Stimulated activated CD4-positive, alpha-beta T cell treated with anti-CD3 and anti-CD28 coated beads, Interleukin-15, amount 100 ng/mL, for 24 hours (primary cell): ENCODE measurements at regions not wholly inside any gene's neighbourhood (a gene's known extent, or its start where the extent isn't known, plus 50 kb on each side); places are given as distances from the start of the nearest gene placed in this dataset.
A peak's percentile ranks its signal among the peaks of the same experiment; 100 is the strongest.
"Not testable (repeated sequence)": the region's sequence is repeated elsewhere in the genome, so short reads cannot be mapped to it uniquely, and the experiment has no call there.

Experiments
- DNase-seq: peaks from one replicate; pipeline ENCODE4 v3.0.0-alpha.2; 2020

DNA sequence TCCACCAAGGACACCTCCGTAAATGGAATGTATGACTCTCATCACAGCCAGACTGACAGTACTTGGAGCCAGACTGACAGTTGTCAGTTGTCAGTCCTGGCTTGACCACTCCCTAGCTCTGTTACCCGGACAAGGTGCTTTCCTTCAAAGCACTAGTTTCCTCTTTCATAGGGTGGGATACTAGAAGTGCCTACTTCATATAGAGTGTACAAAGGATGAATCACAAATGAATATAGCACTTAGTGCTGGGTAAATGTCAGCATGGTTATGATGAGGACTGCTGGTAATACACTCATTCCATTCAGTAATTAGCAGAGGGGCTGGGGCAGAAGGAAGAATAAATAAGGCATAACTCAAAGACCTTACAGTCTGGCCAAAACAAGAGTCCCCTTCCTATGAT lies 91.4 kb downstream of the ARL4C start:
- DNase-seq = no peak

DNA sequence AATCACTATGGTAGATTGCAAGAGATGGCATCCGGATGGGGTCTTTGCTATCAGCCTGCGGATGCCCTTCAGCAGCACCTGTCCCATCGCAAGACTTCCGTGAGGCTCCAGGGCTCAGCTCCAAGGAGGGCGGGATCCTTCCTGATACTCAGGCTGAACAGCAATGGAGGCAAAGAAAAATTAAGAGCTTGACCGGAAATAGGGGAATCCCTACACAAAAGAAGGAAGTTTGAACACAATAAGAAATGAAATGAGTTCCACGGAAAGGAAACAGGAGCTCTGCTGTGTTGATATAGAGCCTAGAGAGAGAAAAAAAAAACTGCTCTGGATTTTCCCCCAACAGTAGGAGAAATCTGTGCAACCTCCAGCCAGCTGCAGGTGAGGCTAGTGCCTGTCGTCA lies 91.9 kb downstream of the ARL4C start:
- no peak for DNase-seq

DNA sequence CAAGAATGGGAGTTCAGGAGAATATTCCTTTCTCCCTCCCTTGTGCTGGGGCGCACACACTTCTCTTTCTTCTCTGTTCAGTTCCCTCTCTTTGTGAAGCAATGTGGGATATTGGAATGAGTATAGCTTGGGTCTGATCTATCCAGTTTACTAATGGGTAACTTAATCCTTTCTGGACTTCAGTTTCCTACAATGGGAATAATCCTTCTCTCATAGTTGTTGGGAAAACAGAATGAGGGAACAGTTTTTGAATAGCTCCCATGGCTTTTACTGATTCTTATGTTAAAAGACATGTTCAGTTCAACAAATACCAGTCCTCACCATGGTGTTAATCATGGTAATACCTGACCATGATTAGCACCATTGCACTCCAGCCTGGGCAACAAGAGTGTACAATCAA lies 93.1 kb downstream of the ARL4C start:
- DNase-seq = no peak

DNA sequence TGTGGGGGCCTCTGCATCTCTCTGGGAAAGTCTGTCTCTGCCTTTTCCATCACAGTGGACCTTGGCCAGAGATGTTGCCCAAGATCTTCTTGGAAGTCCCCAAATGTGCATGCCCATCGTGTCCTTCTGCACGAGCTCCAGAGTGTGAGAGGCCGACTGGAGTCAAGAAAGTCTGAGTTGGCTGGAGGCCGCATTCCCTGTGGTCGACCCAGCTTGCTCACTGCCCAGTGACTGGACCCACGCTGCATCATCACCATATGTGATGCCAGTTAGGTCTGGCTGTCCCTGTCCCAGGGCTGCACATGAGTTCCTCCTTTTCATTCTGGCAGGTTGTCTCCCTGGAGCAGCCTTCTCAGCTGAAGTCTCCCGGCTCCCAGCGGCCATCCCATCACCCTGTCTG lies 93.8 kb downstream of the ARL4C start:
- no peak for DNase-seq

DNA sequence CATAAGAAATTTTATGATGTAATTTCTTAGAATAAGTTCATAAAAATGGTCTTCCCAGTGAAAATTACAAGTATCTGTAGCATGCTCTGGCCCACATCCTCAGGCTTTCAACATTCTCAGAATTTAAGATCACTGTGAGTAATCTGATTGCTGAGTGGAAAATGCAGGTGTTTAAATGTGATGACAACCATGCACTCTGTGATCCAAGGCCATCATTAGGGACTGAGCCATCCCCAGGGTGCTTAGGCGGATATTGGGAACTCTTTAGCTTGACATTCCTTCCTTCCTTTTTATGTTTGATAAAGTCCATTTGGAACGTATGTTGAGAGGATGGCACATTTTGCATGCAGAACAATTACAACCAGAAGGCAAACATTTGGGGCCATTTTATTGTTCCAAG lies 95.5 kb downstream of the ARL4C start:
- DNase-seq = no peak

DNA sequence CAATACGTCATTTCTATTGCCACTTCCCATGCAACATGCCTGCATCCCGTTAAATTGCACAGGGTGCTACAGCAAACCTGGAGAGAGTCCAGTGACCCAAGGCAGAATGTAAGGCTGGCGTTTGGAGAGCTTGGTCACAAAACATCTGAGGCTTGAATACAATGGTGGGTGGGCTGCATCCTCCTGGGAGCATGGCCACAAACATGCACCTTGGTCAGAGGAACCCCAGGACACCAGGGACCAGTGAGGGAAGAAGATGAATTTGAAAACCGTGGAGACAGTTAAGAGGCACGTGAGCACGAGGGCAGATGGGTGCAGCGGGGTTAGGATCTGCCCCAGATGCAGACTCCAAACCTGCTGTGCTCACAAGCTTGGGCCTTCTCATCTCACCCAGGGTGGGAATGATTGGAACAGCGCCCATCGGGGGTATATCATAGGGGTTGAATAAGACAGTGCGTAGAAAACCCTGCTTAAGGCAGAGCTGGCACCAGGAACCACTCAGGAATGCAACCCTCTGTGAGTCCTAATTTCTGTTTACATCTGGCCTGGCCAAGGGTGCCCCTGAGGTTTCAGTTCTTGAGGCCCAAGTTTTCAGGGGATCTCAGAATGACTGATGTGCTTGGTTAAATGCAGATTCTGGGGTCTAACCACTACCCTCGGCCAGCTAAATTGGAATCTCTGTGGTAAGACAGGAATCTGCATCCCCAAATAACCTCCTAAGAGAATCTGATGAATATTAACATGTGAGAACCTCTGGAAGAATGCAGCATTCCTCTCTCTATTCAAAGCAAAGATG lies 97.2 kb downstream of the ARL4C start:
- DNase-seq = no peak

DNA sequence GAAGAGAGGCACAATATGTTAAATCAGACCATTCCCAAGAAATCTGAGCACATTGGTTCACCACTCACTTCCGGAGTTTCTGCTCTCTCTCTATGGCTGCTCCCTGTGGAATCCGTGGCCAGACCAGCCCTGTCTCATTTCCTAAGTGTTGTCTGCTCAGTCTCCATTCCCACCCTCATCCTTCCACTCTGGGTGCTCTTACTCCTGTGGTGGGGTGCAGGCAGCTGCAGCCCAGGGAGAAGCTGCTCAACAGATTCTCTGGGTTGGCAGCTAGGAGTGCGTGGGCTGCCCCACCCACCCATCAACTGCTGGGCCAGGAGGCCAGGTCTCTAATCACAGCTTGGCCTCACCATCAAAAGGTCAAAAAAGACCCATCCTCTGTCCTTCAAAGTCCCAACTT lies 98.3 kb downstream of the ARL4C start:
- DNase-seq = no peak

DNA sequence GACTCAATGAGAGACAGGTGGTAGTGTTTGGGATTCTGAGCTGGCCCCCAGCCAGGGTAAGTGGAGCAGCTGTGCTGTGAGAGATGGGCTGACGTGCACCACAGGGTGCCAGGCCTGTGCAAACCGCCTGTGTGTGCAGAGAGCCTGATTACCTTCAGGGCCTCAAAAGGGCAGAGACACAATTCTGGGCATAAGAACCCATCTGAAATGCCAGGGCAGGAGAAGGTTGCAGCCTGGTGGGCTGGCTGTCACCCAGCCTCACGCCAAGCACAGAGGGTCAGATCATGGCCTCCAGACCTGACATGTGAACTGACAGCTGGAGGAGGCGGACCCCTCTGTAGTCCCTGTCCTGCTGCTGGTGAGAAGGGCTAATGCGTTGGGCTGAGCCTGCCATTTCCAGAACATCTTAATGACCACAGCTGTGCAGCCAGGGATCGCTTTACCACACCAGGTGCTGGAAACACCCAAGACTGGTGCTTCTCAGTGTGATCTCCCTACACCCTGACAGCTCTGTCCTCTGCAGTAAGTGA lies 100.9 kb downstream of the ARL4C start:
- DNase-seq = no peak

DNA sequence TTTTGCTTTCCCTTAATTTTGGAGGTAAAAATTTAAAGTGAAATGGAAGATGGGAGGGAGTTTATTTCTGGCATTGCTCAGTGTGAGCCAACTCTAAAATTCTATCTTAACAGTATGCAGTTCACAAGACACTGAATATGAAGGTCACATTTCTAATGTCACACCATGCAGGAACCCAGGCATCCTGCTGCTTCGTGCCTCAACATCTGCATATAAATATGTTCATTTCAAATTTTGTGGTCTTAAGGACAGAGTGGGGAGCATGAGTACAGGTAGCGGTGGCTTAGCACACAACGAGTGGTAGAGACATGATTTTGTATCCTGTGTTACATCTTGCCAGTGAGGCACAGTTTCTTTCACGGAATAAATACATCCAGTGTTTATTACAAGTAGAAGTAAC lies 102.4 kb downstream of the ARL4C start:
- DNase-seq = no peak

DNA sequence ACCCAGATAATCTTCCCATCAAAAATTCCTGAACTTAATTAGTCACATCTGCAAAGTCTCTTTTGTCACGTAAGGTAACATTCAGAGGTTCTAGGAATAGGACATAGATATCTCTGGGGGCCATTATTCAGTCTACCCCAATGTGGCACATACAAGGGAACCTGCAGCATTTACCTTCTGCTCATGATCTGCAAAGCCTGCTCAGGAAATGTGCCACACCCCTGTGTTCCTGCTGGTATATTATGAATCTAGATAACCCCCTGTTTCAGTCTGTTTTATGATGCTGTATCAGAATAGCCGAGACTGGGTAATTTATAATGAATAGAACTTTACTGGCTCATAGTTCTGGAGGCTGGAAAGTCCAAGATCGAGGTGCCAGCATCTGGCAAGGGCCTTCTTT lies 103.5 kb downstream of the ARL4C start:
- DNase-seq = no peak

DNA sequence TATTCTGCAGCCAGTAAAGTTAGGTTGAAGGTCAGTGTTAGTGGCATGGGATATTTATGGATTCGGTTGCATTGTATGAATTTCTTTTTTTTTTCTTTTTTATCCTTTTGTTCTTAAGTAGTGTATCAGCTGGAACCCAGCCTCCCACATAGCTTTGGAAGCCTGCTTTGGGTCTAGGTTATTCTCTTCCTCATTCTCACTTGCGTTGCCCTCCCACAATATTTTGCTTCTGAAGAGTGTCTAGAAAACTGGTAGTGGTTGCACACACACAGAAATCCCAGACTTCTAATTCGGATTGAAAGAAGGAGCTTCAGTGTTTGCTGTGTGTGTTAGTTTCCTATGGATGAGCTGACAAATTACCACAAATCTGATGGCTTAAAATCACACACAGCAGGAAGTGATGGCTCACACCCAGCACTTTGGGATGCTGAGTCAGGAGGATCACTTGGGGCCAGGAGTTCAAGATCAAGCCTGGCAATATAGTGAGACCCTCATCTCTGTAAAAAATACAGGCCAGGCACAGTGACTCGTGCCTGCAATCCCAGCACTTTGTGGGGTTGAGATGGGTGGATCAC lies 104.8 kb downstream of the ARL4C start:
- DNase-seq = no peak

DNA sequence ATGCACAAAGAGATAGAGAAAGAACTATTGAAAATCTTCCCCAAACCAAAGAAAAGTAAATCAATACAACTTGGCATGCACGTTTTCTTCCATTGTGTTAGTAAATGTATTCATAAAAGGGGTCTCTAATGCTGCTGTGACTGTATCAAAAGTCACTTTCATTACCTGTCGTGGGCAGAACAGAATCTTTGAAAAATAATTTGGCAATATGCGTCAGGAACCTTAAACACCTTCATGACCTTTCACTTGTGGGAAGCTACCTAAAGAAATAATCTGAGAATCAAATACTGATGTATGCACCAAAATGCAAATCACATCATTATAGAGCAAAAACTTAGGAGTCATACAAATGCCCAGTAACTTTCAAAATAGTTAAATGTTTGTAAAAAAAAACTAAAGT lies 105.3 kb downstream of the ARL4C start:
- DNase-seq = no peak

DNA sequence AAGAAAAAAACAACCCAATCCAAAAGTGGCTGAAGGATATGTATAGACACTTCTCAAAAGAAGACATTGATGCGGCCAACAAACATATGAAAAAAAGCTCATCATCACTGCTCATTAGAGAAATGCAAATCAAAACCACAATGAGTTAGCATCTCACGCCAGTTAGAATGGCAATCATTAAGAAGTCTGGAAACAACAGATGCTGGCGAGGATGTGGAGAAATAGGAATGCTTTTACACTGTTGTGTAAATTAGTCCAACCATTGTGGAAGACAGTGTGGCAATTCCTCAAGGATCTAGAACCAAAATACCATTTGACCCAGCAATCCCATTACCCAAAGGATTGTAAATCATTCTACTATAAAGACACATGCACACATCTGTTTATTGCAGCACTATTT lies 107.2 kb downstream of the ARL4C start:
- DNase-seq = not testable (repeated sequence)

DNA sequence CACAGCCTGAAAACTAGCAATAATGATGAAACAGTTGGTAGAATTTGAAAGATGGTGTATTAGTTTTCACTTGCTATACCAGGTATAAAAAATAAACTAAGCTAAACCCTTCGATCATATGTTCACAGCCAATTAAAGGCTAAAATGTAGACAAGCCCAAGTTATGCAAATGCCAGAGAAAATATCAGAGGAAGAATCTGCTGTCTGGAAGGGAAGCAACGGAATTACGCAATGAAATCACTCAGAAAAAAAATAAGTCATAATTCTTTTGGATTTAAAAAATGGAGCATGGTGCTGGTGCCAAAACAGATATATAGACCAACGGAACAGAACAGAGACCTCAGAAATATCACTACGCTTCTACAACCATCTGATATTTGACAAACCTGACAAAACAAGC lies 108.3 kb downstream of the ARL4C start:
- DNase-seq = no peak

DNA sequence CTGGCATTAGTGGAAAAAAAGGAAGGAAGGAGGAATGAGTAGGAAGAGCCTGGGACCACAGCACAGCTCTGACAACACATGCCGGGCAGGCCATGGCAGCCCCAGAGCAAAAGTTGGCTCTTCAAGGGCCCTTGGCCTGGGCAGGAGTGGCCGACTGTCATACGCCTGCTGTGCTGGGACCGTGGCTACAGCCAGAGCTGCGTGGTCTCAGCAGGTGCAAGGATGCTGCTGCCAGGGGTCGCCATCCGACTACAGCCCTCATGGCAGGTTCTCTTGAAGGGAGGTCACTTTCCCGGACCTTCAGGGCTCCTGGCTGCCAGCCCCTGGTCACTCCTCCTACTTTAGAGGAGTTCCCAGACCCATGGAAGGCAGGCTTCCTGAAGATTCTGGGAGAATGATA lies 109.9 kb downstream of the ARL4C start:
- no peak for DNase-seq

DNA sequence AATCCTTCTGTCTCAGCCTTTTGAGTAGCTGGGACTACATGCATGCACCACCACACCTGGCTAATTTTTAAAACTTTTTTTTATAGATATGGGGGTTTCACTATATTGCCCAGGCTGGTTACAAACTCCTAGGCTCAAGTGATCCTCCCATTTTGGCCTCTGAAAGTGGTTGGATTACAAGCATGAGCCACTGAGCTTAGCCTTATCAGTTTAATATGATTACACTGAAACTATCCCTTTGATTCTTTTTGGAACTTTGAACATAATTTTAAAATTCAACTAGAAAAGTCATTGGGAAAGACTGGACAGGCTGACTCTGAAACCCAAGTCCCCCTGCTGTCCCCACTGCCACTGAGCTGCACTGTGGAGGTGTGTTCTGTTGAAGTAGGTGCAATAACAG lies 114.8 kb downstream of the ARL4C start:
- DNase-seq = no peak

DNA sequence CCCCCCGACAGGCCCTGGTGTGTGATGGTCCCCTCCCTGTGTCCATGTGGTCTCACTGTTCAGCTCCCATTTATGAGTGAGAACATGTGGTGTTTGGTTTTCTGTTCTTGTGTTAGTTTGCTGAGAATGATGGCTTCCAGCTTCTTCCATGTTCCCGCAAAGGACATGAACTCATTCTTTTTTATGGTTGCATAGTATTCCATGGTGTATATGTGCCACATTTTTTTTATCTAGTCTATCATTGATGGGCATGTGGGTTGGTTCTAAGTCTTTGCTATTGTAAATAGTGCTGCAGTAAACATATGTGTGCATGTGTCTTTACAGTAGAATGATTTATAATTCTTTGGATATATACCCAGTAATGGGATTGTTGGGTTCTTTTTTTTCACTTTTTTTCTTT lies 117.9 kb downstream of the ARL4C start:
- DNase-seq = not testable (repeated sequence)

DNA sequence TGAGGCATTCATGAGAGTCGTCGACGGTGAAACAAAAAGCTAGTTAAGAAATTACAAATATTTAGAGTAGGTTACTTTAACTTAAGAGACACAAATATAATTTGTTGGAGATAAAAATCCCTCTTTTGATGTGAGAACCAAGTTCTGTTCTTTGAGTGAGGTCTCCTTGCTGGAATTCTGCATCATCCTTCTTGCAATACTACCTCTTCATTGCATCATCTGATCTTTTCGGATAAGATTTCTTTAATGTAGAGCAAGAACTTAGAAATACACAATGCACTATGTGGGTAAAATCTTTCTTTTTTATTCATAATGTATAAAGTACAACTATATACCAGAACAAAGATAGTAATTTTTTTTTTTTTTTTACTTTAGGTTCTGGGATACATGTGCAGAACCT lies 118.4 kb downstream of the ARL4C start:
- DNase-seq = no peak

DNA sequence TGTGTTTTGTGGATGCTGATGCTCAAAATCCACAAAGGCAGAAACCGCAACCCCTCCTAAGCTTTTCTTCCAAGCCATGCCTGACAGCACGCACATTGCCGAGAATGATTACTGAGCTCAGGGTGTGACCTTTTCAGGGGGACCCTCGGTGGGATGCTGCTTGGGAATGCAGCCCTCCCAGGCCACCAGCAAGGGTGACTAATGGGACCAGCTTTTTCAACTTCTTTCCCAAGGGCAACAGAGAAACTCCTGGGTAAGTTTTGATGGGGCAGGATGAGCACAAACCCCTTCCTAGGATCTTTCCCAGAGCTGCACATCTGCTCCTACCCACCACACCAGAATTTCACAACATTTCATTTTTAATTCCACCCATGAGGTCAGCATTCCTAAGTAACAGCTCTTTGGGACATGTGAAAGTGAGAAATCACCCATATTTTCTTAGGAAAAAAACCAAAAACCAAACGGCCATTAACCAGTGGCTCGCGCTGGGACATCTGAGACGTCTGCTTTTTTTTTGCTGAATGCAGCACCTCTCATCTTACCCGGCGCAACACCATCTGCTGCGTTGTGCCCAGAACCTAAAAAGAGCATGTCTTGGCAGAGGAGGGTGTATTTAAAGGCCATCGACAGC lies 119.0 kb downstream of the ARL4C start:
- DNase-seq = no peak

DNA sequence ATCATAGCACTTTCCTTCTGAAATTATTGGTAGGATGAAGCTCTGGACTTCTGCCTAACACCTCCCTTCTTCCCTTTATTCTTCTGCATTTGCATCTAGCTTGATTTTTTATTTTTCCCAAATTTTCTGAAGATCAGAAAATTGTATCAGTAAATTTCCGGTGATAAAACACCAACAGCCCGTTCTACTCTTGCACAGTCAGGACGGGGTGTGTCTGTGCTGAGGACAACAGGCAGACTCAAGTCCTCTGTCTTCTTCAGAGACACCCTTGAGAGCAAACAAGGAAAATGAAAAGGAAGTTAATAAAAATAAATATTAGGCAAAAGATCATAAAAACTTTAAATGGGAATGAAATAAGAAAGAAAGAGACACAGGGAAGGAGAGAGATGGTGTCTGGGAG lies 120.7 kb downstream of the ARL4C start:
- no peak for DNase-seq

DNA sequence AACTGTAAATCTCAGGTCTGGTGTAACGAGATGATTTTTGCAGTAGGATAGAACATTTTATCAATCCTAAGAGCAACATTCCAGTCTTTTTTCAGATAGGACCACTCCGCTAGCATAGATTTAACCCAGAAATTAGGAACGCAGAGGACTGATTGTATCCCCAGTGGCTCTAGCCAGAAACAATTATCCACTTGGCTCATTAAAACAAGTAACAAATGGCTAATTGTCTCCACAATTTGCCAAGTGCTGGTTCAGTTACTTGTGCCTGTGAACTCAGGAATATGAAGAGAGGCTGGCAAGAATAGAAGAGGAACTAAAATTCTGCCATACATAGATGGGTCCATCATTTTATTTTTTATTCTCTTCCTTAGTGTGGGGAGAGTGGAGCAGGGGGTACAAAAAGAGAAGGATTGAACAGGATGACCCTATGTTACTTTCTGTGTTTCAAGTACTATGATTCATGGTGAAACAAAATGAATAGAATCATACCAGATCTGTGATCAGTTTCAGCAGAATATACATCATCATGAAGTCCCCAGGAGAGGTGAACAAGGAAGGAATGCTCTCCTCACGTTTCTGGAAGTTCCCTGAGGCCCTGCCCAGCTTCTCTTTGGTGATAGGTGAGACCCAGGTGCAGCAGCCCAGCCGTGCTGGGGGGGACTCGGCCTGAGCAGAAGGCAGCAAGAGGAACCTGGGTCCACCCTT lies 121.6 kb downstream of the ARL4C start:
- no peak for DNase-seq

DNA sequence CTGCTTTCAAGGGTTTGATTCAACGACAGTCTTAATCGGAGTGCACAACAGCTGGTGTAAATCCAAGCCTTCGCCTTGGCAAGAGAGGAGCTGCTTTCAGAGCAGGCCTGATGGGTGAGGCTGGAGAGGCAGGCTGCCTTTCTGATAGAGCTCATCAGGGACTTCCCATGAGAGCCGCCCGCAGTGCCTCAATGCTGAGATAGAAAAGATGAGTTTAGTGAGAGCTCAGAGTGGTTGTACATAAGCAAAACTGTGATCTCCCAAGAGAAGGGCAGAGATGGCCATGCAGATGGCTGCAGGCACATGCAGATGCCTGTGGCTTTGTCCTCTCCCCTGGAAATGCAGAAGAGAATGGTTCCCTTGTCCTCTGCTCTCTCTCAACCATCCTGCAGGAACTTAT lies 122.1 kb downstream of the ARL4C start:
- no peak for DNase-seq

DNA sequence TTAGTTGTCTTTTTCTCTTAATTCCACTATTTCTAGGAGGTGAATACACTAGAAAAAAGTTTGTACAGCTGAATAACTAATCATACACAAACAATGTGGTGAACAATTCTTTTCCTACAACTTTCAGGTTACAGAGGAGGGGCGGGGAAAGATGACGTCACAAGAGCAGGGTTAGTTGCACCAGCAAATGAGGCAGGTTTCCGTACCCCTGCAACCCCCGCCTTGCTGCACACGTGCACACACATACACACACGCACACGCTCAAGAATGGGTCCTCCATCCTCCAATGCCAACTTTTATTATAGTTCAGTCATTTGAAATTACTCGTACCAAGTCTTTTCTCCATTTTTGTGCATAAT lies 122.8 kb downstream of the ARL4C start:
- peak; percentile 22 for DNase-seq
